GM21515 (cell line): ENCODE measurements at regions not wholly inside any gene's neighbourhood (a gene's known extent, or its start where the extent isn't known, plus 50 kb on each side); places are given as distances from the start of the nearest gene placed in this dataset.
"Not testable (repeated sequence)": the region's sequence is repeated elsewhere in the genome, so short reads cannot be mapped to it uniquely, and the experiment has no call there.

ENCODE experiments used
- ATAC-seq: cut with Tn5 transposase; IDR thresholded peaks from one replicate; pipeline ENCODE4 v1.9.1; 2021; ENCODE audit not compliant: unreplicated experiment

DNA sequence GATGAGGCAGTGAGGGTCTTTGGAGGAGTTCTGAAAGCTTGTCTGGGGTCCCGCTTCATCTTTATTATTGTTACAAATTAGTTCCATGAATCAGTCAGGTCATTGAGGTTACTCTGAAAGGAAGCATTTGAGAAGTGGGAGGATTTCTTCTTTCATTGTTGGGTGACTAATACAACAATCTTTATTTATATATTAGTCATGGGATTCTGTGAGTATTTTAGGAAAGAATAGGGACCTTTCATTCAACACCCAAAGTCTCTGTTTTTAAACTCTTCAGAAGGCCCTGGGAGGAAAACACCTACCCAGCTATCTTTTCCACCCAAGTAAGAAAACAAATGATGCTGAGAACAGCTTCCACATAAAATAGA, 98.3 kb downstream of the SOD2 start:
- no peak for ATAC-seq

- ATAC-seq = no peak
Observed at GRCh38 chr6:159594106-159594749, 98.8 kb downstream of the SOD2 start.

DNA sequence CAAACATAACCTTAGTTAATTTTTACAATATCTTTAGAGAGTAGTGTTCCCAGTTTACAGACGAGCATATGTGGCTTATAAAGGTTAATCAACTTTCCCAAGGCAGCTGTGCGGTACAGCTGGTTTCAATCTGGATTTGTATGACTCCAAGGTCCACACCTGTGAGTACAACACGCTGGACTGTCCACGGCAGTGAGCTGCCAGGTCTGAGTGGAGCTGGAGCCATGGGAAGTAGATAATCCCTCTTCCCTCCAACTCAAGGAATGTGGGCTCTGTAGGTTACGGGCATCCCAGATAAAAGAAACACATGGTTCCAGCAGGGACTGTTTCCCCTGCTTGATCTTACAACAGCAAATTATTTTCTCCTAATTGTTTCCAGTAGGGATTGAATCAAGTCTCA, 102.2 kb downstream of the SOD2 start:
- ATAC-seq = no peak

- no peak for ATAC-seq
Observed at GRCh38 chr6:159586684-159587083, 106.4 kb downstream of the SOD2 start.

DNA sequence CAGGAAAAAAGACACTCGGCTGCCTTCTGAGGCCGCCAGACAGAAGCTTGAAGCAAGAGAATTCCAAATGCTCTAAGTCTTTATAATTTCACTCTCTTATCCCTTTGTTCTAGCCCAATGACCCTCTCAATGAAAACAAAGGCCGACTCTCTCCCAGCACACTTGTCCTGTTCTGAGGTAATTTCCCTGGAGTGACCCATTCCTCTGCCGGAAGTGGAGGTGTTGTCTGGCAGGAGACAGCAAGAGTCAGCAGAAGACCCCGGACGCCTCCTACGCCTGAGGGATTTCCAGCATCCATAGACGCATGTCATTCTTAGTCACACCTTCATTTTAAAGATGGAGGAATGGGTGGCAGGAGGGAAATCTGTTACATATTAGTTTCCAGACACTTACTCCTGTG, 110.3 kb downstream of the SOD2 start:
- no peak for ATAC-seq

DNA sequence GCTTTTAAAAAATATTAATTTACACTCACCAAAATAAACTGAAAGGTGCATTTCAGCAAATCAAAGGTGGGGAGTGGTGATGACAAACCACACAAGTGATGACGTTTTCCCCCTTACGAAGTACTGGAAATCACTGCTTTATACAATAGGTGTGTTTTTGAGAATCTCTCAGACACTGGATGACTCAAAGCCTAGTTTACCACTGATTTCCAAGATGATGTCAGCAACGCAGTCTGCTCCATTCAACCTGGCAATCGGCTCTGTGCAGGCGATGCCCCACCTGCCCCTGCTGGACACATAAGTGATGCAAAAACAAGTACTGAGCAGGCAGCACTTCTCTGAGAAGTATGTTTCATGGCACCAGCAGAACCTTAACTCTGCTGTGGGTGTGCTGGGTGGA, 114.4 kb downstream of the SOD2 start:
- no peak for ATAC-seq

DNA sequence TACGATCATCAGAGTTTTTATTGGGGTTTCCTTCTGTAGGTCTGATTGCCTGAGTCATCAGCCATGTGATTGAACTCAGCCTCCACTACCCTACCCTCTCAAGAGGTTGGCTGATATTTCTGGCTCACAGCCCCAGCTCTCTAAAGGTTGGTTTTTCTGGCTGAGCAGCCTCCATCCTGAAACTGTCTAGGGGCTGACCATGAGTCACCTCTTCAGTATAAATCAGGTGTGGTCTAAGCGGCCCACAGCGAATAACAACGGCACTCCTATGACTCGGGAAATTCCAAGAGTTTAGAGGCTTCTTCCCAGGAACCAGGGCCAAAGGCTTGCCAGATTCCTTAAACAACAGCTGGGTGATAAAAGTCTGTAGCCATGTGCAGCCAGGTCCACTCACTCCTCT, 115.5 kb downstream of the SOD2 start:
- ATAC-seq = no peak

- no peak for ATAC-seq
Observed at GRCh38 chr6:159572439-159573110, 120.5 kb downstream of the SOD2 start.

- ATAC-seq = no peak
Observed at GRCh38 chr6:159565181-159565710, 127.8 kb downstream of the SOD2 start.

DNA sequence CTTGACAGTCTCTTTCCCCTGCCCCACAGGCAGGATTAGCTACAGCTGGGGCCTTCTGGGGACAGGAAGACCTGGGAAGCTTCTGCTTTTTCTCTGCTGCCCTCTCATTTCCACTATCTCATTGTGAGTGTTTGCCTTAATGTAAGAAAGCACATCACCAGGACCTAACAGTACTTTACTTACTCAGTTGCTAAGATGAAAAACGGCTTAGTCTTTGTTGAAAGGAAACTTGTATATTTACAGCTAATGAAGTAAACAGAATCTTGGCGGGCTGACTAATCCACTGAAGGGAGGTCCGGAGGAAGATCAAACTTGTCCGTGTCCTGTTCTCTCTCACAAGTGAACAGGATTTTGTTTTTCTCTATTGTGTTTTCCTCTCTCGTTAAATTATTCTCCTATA, 128.6 kb downstream of the SOD2 start:
- no peak for ATAC-seq

DNA sequence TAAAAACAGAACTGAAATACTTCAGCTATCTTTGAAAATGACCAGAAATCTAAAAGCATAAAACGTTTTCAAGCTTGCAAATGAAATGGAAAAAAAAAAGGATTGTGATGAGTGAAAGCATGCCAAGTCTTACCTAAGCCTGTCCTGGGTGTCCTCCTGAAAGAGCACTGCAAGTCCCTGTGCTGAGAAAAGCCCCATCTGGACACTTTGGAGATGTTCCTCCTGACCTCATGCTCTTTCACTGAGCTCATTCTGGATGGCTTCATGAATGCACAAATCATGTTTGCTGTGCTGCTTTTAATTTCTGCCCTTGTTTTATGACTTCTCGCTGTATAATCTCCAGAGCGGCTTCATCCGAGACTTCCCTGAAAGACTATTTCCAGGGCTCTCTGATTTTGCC, 136.0 kb downstream of the SOD2 start:
- ATAC-seq = no peak

- ATAC-seq = no peak
Observed at GRCh38 chr6:159555082-159555875, 137.8 kb downstream of the SOD2 start.

GRCh38 chr6:159541296-159541695, 151.7 kb downstream of the SOD2 start:
- no peak for ATAC-seq

- ATAC-seq = no peak
Observed at GRCh38 chr6:159540883-159541282, 152.2 kb downstream of the SOD2 start.

GRCh38 chr6:159540152-159540551, 152.9 kb downstream of the SOD2 start:
- ATAC-seq = no peak

- not testable (repeated sequence) for ATAC-seq
Observed at GRCh38 chr6:159538031-159538430, 155.0 kb downstream of the SOD2 start.

- ATAC-seq = no peak
Observed at GRCh38 chr6:159535656-159536350, 157.2 kb downstream of the SOD2 start.

- ATAC-seq = no peak
Observed at GRCh38 chr6:159533568-159533967, 159.5 kb downstream of the SOD2 start.

DNA sequence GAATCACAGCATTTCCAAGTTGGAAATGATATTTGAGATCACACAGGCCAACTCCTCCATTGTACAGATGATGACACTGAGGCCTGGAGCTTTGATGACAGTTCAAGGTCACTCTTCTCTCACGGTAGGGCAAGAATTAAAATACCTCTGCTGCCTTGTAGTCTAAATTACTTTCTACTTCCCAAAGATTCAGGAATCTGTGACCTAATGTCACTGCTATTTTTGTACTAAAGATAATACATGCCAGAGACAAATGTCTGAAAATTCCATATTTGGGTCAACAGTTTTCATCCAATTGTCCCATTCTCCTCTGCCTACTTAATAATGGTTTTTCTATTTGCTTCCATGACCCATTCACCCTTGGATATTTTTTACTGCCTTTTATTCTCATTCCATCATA, 160.0 kb downstream of the SOD2 start:
- ATAC-seq = no peak

- ATAC-seq = no peak
Observed at GRCh38 chr6:159532155-159532554, 160.9 kb downstream of the SOD2 start.

- no peak for ATAC-seq
Observed at GRCh38 chr6:159529934-159530333, 163.1 kb downstream of the SOD2 start.
